GM06990 (cell line): ENCODE measurements at regions not wholly inside any gene's neighbourhood (a gene's known extent, or its start where the extent isn't known, plus 50 kb on each side); places are given as distances from the start of the nearest gene placed in this dataset.

Experiments used
- DNase-seq: peaks from one replicate; pipeline ENCODE4 v3.0.0-alpha.2; 2011; ENCODE audit not compliant: insufficient read length; ENCODE audit errors: extremely low read depth
- H3K27me3 ChIP-seq: replicated peaks from 2 replicates; pipeline ENCODE4 v1.6.0; 2011; ENCODE audit warnings: low read length; ENCODE audit not compliant: control insufficient read depth, insufficient read depth
- H3K36me3 ChIP-seq: 2 replicates; pipeline ENCODE4 v1.5.1; 2011; ENCODE audit warnings: low read length; ENCODE audit not compliant: control insufficient read depth, insufficient read depth
- H3K4me3 ChIP-seq: replicated peaks from 2 replicates; pipeline ENCODE4 v1.5.1; 2011; ENCODE audit warnings: low read depth, mild to moderate bottlenecking, control low read depth, low read length
- TF ChIP-seq, protein P1 (sequence below): IDR thresholded peaks from 2 replicates; pipeline ENCODE4 v1.5.1; 2011; ENCODE audit warnings: low read length, control low read depth, mild to moderate bottlenecking, inconsistent platforms; ENCODE audit not compliant: insufficient read depth, poor library complexity, severe bottlenecking

DNA sequence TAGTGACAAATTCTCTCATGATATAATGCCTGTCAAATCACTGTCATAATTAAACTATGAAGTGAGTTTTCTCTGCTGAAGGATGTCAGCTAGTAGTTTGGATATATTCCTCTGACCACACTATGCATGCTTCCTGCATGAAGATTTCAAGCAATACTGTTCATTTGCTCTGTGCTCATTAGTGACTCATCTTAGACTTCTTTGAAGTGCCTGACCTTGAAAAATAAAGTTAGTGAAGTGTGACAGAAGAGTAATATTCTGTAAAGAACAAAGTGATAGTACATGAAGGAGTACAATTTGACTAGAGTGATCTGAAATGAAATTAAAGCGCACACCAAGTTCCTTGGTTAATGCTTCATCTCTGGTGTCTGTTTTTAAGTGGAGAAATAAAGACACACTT, 629.5 kb upstream of the ANO3 start:
- DNase-seq: no peak
- TF ChIP-seq, protein P1, sequence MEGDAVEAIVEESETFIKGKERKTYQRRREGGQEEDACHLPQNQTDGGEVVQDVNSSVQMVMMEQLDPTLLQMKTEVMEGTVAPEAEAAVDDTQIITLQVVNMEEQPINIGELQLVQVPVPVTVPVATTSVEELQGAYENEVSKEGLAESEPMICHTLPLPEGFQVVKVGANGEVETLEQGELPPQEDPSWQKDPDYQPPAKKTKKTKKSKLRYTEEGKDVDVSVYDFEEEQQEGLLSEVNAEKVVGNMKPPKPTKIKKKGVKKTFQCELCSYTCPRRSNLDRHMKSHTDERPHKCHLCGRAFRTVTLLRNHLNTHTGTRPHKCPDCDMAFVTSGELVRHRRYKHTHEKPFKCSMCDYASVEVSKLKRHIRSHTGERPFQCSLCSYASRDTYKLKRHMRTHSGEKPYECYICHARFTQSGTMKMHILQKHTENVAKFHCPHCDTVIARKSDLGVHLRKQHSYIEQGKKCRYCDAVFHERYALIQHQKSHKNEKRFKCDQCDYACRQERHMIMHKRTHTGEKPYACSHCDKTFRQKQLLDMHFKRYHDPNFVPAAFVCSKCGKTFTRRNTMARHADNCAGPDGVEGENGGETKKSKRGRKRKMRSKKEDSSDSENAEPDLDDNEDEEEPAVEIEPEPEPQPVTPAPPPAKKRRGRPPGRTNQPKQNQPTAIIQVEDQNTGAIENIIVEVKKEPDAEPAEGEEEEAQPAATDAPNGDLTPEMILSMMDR: no peak
- H3K4me3 ChIP-seq: no peak overlapping the region
- no peaks in the 10 kb centered on the region for H3K27me3 ChIP-seq
- H3K36me3 ChIP-seq: no peaks in the 10 kb centered on the region

GRCh38 chr11:25710975-25711374, 621.0 kb upstream of the ANO3 start:
- DNase-seq: no peak
- Histone ChIP-seq H3K27me3 (no peaks in the 10 kb centered on the region), H3K36me3 (no peaks in the 10 kb centered on the region), H3K4me3 (no peak overlapping the region)
- TF ChIP-seq, protein P1: no peak

GRCh38 chr11:25727944-25728343, 604.0 kb upstream of the ANO3 start:
- no peaks in the 10 kb centered on the region for H3K36me3 ChIP-seq
- no peaks in the 10 kb centered on the region for H3K27me3 ChIP-seq
- TF ChIP-seq, protein P1: no peak
- no peak for DNase-seq
- H3K4me3 ChIP-seq: no peak overlapping the region

DNA sequence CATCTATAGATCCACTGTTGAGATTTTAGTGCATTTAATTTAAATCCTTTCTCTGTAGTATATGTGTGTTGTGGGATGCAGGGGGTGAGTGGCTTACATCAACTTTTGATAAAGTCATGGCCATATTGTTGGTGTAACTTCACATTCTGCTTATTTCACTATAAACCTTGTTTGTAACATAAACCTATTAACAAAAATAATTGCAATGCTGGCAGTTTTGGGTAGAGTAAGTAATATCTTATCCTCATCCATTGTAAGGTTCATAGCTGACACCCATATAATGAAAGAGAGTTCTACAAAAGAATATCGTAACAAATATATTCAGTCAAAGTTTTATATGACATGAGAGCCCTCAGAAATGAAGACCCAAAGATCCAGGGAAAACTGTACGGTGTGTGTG, 601.7 kb upstream of the ANO3 start:
- H3K27me3 ChIP-seq: no peaks in the 10 kb centered on the region
- no peak overlapping the region for H3K4me3 ChIP-seq
- no peak for DNase-seq
- H3K36me3 ChIP-seq: no peaks in the 10 kb centered on the region
- TF ChIP-seq, protein P1: no peak

- no peak for DNase-seq
These were observed 598.2 kb upstream of the ANO3 start for GRCh38 chr11:25733777-25734176.

More at GRCh38 chr11:25733777-25734176, 598.2 kb upstream of the ANO3 start:
- no peaks in the 10 kb centered on the region for H3K36me3 ChIP-seq
- H3K27me3 ChIP-seq: no peaks in the 10 kb centered on the region
- TF ChIP-seq, protein P1: no peak
- no peak overlapping the region for H3K4me3 ChIP-seq
